ENCODE measurements at regions not wholly inside any gene's neighbourhood (a gene's known extent, or its start where the extent isn't known, plus 50 kb on each side); places are given as distances from the start of the nearest gene placed in this dataset.

DNA sequence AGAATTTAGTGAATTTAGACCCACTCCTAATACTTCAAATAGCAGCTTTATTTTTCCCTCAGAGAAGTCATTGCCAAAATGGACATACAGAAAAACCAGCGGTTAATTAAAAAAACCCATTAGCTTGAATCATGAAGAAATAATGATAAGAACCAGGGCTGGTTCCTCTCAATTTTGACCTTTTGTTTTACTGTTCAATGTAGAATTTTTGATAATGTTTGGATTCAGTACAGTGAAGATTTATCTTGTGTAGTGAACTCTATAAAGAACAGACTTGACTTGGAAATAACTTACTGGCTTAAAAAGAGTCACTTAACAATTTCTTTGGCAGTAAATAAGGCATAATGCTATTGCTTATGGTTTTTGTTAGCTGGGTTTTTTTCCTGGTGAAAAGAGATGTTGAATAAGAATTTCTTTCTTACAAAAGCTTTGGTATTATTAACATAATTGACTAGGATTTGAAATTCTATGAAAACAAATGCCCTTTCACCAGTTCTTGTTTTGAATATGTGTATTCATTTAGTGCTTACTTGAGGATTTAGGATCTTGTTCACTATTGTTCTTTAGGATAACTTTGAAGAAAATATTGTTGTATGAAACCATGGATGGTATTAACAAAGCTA, 73.4 kb upstream of the ITPRID2 start:
- Histone ChIP-seq H3K4me2 (ENCODE audit: insufficient read depth, low read length) (no peak overlapping the region), H3K36me3 (ENCODE audit: control insufficient read depth, insufficient read depth, low read length) (no peaks in the 10 kb centered on the region), H3K79me2 (ENCODE audit: control insufficient read depth, insufficient read depth, low read length) (no peaks in the 10 kb centered on the region), H3K9ac (ENCODE audit: insufficient read depth in 1 of 2, low read depth in 2 of 2, low read length in 2 of 2) (no peak overlapping the region), H3K9me3 (replicated peaks; ENCODE audit: control insufficient read depth, insufficient read depth, low read depth, low read length) (no peaks in the 10 kb centered on the region), H2AFZ (ENCODE audit: low read depth, low read length) (no peak overlapping the region), H3K4me1 (replicated peaks in 1 of 2; ENCODE audit: control insufficient read depth in 2 of 2, insufficient read depth in 2 of 2, low read length in 2 of 2) (peaks cover 0 to 11% of the 10 kb centered on the region in 2 experiments; a peak in 2 of 5 replicates), H3K27ac (ENCODE audit: extremely low read depth, low read depth, low read length) (no peak overlapping the region), H4K20me1 (replicated peaks; ENCODE audit: control insufficient read depth, insufficient read depth, low read length) (no peaks in the 10 kb centered on the region), H3K27me3 (ENCODE audit: control insufficient read depth in 2 of 2, insufficient read depth in 2 of 2, low read length in 2 of 2) (no peaks in the 10 kb centered on the region), H3K9me1 (ENCODE audit: control insufficient read depth, insufficient read depth, low read length) (no peaks in the 10 kb centered on the region), H3K4me3 (no peak overlapping the region)
- no peak for ATAC-seq
- no peak for DNase-seq (ENCODE audit: extremely low read depth in 1 of 4, low spot score in 3 of 4)
- BruUV-seq (replicated peaks), result no TSS peak
- FAIRE-seq, result no peak
- WGBS (ENCODE audit: insufficient coverage, low coverage, missing lambda C conversion rate), result 25% methylated on average over 1 of the region's 1 CpG
- intact Hi-C loops (cut with micrococcal nuclease), result no loop called here
- ChIA-PET POLR2A (interaction anchor here (1.1 to 1.3 kb wide), 2 partner anchors 15 to 16 kb away, joined by 3 read pairs; no protein-coding TSS in a partner anchor), CTCF (ENCODE audit: low intra/inter-chr PET ratio) (no interaction called here)
- TF ChIP-seq ARNT (IDR thresholded peaks at IDR 0.05), result no peak
- TF ChIP-seq KLF10 (CRISPR knock-in tag; IDR thresholded peaks at IDR 0.05), result no peak
- TF ChIP-seq ZNF174 (CRISPR knock-in tag; IDR thresholded peaks at IDR 0.05), result no peak
- no peak for TF ChIP-seq SRSF7 (optimal IDR thresholded peaks at IDR 0.05; ENCODE audit: low read depth, low read length)
- TF ChIP-seq TSHZ1 (CRISPR knock-in tag; IDR thresholded peaks at IDR 0.05), result no peak
- TF ChIP-seq, protein P1, sequence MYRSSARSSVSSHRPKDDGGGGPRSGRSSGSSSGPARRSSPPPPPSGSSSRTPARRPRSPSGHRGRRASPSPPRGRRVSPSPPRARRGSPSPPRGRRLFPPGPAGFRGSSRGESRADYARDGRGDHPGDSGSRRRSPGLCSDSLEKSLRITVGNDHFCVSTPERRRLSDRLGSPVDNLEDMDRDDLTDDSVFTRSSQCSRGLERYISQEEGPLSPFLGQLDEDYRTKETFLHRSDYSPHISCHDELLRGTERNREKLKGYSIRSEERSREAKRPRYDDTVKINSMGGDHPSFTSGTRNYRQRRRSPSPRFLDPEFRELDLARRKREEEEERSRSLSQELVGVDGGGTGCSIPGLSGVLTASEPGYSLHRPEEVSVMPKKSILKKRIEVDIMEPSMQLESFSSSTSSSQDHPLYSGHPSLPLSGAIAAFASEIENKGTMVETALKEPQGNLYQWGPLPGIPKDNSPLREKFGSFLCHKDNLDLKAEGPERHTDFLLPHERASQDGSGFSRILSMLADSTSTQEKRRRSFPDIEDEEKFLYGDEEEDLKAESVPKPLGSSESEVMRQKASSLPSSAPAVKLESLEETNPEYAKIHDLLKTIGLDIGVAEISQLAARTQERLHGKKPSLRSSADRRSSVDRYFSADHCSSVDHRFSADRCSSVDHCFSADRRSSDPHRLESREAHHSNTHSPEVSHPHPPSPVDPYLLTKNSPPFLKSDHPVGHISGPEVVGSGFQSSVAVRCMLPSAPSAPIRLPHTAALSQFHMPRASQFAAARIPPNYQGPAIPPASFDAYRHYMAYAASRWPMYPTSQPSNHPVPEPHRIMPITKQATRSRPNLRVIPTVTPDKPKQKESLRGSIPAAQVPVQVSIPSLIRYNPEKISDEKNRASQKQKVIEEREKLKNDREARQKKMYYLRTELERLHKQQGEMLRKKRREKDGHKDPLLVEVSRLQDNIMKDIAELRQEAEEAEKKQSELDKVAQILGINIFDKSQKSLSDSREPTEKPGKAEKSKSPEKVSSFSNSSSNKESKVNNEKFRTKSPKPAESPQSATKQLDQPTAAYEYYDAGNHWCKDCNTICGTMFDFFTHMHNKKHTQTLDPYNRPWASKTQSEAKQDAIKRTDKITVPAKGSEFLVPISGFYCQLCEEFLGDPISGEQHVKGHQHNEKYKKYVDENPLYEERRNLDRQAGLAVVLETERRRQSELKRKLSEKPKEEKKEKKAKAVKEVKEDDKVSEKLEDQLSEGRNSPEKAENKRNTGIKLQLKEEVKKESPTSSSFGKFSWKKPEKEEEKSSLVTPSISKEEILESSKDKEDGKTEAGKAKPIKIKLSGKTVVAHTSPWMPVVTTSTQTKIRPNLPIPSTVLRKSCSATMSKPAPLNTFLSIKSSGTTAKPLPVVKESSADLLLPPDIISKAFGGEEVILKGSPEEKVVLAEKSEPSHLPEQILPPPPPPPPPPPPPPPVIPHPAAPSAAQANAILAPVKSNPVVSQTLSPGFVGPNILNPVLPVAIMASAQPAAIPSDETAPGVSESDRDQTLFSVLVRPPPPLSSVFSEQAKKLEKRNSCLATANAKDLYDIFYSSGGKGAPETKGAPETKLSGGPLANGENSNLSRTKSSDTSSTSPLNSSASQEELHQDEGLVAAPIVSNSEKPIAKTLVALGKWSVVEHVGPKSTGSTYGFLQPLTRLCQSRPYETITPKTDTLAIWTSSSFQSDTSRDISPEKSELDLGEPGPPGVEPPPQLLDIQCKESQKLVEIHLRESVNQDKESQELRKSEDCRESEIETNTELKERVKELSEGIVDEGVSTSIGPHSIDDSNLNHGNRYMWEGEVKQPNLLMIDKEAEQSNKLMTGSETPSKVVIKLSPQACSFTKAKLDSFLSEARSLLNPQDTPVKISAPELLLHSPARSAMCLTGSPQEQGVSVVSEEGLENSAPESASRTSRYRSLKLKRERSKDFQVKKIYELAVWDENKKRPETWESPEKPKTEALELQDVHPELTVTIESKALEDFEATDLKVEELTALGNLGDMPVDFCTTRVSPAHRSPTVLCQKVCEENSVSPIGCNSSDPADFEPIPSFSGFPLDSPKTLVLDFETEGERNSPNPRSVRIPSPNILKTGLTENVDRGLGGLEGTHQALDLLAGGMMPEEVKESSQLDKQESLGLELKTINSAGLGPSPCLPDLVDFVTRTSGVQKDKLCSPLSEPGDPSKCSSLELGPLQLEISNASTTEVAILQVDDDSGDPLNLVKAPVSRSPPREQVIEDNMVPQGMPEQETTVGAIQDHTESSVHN (IDR thresholded peaks at IDR 0.05; ENCODE audit: borderline replicate concordance in 1 of 2, low read depth in 1 of 2), result no peak
- no peak for TF ChIP-seq CCAR2 (IDR thresholded peaks at IDR 0.05; ENCODE audit: low read depth, low read length)
- TF ChIP-seq JUN (IDR thresholded peaks at IDR 0.05; ENCODE audit: borderline replicate concordance, low read depth, low read length), result no peak
- TF ChIP-seq JUN (CRISPR knock-in tag; IDR thresholded peaks at IDR 0.05; ENCODE audit: borderline replicate concordance), result no peak
- in situ Hi-C loops (cut with MboI), result no loop called here
